ENCODE measurements at regions not wholly inside any gene's neighbourhood (a gene's known extent, or its start where the extent isn't known, plus 50 kb on each side); places are given as distances from the start of the nearest gene placed in this dataset.
"Not testable (repeated sequence)": the region's sequence is repeated elsewhere in the genome, so short reads cannot be mapped to it uniquely, and the experiment has no call there.

DNA sequence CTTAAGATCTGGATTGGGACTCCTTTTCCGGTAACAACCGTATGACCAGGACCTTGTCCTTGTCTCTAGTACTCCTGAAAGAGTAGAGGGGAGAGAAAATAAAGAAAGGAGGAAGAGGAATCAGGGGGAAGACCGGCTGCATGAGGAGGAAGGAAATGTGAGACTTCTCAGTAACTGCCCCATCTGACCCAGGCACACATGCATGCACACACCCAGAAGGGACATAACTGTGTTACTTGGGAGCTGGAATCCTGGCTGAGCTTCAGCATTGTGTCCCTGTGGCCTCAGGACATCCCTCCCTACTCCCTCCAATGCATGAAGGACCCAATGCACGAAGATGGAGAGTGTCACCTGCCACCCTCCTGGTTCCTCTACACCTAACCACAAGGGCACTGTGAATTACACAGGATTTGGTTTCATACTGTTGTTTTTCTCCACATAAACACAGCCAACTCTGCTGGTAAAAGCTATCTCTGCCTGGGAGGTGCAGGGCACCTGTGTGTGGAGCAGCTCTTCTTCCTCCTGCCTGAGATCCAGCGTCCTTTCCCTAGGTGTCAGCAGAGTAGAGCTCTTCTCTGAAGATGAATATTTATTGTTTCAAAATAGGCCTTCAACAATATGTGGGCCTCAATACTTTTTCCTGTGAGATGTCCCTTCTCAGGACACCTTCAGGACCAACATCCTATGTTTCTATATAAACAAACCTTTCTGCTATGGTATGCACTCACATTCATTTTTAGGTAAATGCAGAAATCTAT is 574.1 kb upstream of the ID2 start:
- no peak for DNase-seq

DNA sequence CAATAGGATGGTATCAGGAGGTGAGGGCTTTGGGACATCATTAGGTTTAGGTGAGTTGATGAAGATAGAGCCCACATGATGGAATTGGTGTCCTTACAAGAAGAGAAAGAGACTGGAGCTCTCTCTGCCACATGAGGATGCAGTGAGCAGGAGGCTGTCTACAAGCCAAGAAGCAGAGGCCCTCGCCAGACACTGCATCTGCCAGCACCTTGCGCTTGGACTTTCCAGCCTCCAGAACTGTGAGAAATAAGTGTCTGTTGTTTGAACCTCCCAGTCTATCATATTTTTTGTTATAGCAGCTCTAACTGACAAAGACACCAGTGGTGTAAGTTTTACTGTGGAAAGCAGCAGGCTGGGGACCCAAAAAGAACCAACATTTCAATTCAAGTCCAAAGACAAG is 571.1 kb upstream of the ID2 start:
- no peak for DNase-seq

DNA sequence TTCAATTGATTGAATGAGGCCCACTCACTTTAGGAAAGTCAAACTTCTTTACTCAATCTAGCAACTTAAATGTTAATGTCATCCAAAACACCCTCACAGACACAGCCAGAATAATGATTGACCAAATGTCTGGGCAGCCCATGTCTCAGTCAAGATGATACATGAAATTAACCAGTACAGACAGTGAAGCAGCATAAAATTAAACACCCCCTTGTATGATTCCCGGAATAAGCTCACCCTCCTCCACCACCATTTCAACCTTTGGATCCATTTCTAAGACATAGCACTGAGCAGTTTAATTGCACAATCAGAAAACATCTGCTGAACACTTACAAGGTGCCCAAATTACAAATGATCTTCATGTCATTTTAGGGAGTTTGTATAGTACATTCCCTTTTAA is 570.7 kb upstream of the ID2 start:
- no peak for DNase-seq

- DNase-seq, result no peak
Observed at GRCh38 chr2:8115456-8115855, 566.4 kb upstream of the ID2 start.

DNA sequence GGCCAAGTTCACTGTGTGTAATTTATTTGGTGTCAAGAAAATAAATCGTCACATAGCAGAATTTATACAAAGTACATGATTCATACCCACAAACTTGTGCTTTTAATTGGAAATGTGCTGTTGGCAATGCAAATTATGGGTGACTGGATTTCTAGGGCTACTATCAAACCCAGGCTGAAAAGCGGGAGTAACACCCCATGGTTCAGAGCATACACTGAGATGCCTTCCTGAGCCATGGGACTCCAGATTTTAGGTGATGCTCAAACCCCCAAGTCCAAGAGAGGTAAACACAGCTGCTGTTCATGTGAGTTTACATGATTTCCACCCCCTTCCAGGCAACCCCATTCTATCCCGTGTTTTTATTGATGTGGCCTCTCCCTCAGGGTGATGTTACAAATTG is 565.9 kb upstream of the ID2 start:
- no peak for DNase-seq

GRCh38 chr2:8116661-8117060 is 565.2 kb upstream of the ID2 start:
- DNase-seq, result no peak

DNA sequence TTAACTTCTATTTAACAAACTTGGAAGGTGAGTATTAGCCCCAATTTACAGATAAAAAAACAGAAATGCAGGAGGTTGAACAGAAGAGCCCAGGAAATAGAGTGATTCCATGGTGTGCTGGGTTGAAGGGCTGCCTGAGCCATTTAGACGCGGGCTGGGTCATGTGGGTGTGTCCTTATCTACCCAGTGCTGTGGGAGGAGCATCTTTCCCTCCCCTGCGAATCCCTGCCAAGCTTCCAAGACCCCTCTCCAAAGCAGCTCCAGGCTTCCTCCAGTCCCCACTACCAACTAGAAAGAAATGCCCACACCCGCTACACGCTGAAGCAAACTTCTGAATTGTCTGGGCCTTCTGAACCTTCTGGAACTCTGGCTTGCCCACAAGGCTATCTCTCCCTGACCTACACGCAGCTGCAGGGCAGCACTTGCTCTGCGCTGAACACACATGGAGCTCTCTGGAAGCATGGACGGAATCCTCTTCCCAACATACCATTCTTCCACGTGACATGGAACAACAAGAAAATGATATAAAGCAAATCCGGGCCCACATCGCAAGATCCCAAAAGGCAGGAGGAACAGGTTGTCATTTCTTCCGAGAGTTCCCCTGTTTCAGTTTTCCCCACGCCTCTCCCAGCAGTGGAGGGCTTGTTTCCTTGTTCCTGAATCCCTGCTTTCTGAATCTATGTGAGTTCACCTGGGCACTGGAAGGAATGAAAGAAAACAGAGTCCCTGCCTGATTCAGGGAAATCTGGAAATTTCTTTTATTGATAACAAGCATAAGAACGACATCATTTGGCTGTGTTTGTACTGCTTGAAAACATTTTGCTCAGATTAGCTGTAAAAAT is 562.7 kb upstream of the ID2 start:
- DNase-seq, result no peak

GRCh38 chr2:8119782-8120505 is 561.9 kb upstream of the ID2 start:
- peak; percentile 13 for DNase-seq

GRCh38 chr2:8120506-8120860 is 561.4 kb upstream of the ID2 start:
- no peak for DNase-seq

- no peak for DNase-seq
Observed at GRCh38 chr2:8121022-8121825, 560.6 kb upstream of the ID2 start.

GRCh38 chr2:8121826-8122513 is 559.9 kb upstream of the ID2 start:
- DNase-seq, result no peak

DNA sequence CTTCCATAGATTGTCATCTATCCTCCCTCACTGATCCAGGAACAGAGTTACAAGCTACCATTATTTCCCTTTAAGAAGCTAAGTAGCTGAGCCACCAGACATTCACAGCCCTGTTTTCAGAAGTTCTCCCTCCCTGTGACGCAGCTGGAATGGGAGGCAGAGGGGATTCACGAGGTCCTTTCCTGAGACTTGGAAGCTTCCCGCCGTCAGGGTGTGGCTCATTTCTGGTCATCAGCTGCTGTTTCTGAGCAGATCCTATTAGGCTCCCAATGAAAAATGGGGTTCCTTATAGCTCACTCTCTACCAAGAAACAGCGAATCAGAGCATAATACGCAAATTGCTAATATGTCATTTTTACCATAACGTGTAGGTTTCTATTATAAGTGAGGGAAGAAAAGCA is 559.3 kb upstream of the ID2 start:
- no peak for DNase-seq

DNA sequence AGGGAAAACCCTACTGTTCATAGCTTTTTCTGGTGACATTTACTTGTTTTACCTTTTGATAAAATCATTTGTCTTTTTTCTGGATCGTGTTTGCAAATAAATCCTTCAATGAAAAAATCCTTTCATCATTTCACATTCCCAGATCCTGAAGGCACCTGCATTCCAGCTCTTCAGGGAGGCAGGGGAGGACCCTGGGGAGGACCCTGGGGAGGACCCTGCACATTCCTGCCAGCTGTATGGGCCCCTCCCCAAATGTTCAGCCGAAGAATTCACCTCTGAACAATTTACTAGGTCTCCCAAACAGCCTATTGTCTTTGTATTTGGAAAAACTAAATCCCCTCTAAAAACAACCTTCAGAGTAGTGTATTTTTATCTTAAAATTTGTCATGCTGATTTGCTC is 558.4 kb upstream of the ID2 start:
- no peak for DNase-seq

DNA sequence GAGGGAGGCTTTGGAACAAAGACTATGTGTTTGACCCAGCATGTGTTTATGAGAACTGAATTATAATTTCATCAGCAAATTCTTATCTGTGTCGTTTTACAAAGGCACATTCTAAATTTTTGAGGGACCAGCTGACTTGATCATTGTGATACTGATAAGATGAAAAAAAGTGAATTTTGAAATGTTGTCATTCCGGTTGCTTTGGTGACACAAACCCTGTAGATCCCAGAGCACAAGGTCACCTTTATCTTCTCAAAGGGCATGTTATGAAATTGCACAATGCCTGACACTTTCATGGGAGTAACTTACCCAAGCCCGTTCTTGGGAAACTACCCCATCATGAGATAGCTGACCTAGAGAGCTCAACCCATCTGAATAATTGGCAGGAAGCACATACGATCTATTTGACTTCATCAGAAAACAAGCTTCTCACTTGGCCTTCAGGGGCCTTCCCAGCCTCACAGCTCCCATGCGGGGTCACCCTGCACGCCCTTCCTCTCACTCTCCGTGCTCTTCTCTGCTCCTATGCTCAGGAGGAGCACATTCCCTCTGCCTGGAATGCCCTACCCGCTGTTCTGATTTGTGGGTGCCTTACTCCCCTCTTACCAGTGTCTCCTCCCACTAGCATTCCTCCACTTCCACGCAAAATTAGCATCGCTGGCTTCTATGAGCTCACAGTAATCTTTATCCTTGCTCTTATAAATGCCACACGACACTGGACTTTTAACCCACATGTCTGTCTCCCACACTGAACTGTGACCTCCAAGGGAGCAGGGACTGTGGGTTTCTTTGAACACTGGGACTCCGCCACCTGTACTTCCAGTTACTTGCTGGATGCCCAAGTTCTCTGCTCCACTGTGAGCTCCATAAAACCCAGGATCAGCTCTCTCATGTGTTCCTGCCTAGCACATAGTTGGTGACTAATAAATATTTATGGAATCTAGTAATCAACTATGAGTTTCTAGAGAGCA is 555.8 kb upstream of the ID2 start:
- no peak for DNase-seq

DNA sequence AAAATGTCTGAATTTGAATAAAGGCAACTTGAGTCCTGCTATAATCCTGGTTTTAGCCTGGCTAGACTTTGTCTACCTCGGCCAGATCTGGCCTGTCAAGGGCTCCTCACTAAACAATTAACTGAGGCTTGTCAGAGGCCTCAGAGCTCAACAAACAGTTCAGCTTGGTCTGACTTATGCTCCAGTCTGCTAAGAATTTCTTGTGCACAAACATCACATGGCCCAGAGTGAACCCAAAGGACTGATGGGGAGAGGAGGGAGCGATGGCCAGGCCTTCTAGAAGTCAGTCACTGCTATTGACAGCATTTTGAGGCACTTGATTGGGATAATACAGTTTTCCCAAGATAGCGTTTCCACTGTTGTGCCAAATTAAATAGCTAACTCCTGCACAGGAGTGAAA is 555.1 kb upstream of the ID2 start:
- DNase-seq, result no peak

GRCh38 chr2:8131423-8131822 is 550.4 kb upstream of the ID2 start:
- not testable (repeated sequence) for DNase-seq

DNA sequence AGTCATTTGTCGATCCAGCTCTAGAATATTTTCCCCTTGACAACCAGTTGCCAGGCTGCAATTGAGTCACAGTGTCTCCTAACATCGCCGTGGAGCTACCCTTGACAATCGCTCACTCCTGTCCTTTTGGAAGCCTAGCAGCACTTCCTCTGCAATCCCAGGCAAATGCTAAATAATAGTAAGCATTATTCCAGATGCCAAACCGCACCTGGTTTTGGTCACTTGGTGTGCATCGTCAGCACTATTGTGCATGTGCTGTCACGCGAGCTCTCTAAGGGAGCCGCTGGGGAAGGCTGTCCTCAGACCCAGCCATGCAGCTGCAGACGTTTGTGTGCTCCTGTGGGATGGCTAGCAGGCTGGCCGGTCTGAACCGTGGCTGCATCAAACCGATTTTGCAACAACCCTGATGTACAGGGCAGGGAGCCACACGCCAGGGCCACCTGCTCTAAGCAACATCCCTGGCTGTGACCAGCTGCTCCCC is 549.5 kb upstream of the ID2 start:
- DNase-seq, result no peak

DNA sequence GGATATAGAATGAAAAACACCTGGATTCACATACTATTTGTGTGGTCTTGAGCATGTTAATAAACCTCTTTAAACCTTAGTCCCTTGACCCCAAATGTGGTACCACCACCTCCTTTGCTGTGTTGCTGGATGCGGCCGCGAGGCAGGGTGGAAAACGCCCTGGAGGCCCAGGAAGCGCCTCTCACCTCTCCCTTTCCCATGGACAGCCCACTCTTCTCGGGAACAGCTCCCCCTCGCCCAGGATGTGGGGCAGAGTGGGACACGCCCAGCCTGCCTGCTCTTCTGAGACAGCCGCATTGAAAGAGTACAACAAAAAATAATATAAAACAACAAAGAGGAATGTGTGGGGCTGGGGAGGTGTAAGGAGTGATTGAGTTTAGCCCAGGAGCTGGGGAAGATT is 549.0 kb upstream of the ID2 start:
- DNase-seq, result no peak

DNA sequence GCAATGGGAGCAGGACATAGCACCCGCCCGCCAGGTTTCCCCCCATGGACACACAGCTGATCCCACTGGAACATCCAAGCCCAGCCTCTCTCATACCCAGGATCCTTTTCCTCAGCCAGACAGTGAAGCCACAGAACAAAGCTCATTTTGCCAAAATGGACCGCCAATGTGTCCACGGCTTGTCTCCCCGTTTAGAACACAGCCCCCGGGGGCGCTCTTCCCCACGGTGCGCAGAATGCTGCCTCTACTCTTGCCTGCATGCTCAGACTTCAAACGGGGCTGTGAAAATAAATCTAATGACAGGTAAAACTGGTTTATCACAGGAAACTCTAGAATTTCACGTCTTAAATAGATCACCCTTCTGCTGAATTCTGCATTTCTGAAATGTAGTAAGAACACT is 548.5 kb upstream of the ID2 start:
- no peak for DNase-seq

- DNase-seq, result no peak
Observed at GRCh38 chr2:8133913-8134472, 547.9 kb upstream of the ID2 start.

DNA sequence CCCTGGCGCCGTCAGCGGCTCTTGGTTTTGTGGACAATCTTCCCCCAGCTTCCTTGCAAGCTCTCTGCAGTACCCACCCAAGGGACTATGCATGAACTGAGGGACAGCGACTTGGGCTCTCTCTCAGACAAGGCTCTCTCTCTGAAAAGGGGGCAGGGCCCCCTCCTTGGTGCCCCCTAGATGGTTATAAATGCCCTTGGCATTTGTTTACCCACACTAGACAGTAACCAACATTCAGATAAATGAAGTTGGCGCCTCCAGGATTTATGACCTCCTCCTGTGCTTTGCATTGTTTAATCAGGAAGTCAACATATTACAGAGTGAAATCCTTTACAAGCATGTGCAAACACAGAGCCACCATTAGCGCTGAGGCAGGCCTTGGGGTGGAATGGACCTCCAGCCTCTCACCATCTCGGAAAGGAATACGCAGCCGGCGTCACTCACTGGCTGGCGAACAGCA is 547.4 kb upstream of the ID2 start:
- DNase-seq, result no peak
